Ovary (tissue), 7 donors: ENCODE measurements at regions not wholly inside any gene's neighbourhood (a gene's known extent, or its start where the extent isn't known, plus 50 kb on each side); places are given as distances from the start of the nearest gene placed in this dataset.

Experiments
- DNase-seq, 5 donors: peaks; one replicate each; pipeline ENCODE4 v3.0.0-alpha.2; 2019 to 2020
- H3K27ac ChIP-seq, 2 donors: fragments of 200-600 bp; one replicate each; pipeline versions ENCODE4 v1.5.1 to v1.8.0; 2019 to 2022
- H3K27me3 ChIP-seq: fragments of 200-600 bp; one replicate; pipeline ENCODE4 v1.8.0; 2022
- H3K36me3 ChIP-seq: fragments of 200-600 bp; sonication (generic); one replicate; pipeline ENCODE4 v1.5.1; 2019
- H3K4me1 ChIP-seq: one replicate; pipeline ENCODE4 v1.8.1; 2013; ENCODE audit warnings: mild to moderate bottlenecking, moderate library complexity; ENCODE audit not compliant: insufficient read depth
- H3K4me3 ChIP-seq: fragments of 200-600 bp; sonication (generic); one replicate; pipeline ENCODE4 v1.5.1; 2017
- H3K9me3 ChIP-seq, 2 donors: fragments of 200-600 bp in 1 of 2; sonication (generic) in 1 of 2; one replicate each; pipeline versions ENCODE4 v1.5.1 to v1.8.1; 2013 to 2019; ENCODE audit warnings: mild to moderate bottlenecking in 1 of 2, moderate library complexity in 1 of 2
- EP300 ChIP-seq: sonication (generic); formaldehyde crosslinking; IDR thresholded peaks from one replicate; pipeline ENCODE4 v1.6.1; 2017; ENCODE audit warnings: antibody characterized with exemption
- POLR2A ChIP-seq: fragments of 450-650 bp; IDR thresholded peaks from one replicate; pipeline ENCODE4 v1.6.1; 2017; ENCODE audit warnings: antibody characterized with exemption, mild to moderate bottlenecking, moderate library complexity
- WGBS, 3 donors: extraction: QIAGEN DNeasy Blood & Tissue Kit in 1 of 3; methylation state at CpG; one replicate each; pipeline versions ENCODE4 v1.1.5 to v1.1.7; 2013 to 2017; 5-methylcytosine and 5-hydroxymethylcytosine counted together
- intact Hi-C, 4 donors: fragments of 100-400 bp; cut with DNase I; formaldehyde crosslinking; loops; one replicate each; pipeline versions ENCODE4 v1.11.0 to v1.15.1; 2022 to 2023
- TF ChIP-seq, protein P1 (sequence below), 3 donors: fragments of 450-650 bp in 2 of 3; fragments of 200-600 bp in 1 of 3; IDR thresholded peaks; one replicate each; pipeline versions ENCODE4 v1.5.1 to v1.8.0; 2016 to 2022; ENCODE audit warnings: antibody characterized with exemption in 3 of 3, mild to moderate bottlenecking in 1 of 3
- donor health status: DM: no; HTN: no; CAD: no; lungs with moderate emphysema.
- donor health status: DM: no; HTN: no; CAD: no.
- donor health status: Bipolar disorder and iron deficiency.
- donor health status: DM: no; HTN: no; CAD: no.
- donor health status: DM: yes; HTN: yes; CAD: no.

DNA sequence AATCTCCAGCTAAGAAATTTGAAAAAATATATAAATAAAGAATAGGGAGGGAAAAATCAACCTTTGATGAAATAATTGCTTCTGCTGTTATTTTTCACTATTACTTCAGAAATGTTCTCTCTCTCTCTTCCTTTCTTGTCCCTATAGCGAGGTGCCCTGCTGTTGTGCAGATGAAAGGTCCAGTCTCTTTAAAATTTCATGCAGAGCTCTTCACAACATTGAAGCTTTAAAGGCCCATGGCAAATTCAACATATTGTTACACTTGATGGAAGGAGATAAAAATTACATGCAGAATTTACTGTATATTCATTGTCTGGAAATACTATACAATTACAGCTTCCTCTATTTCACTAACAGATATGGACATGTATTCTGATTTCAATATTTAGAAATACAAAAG lies 86.4 kb upstream of the PSMD7 start:
- WGBS, 3 donors = 89 to 96% (median 94%) methylated on average over 1 of the region's 1 CpG
- Histone ChIP-seq H3K27ac (no peak overlapping the region), H3K4me3 (no peak overlapping the region), H3K36me3 (no peaks in the 10 kb centered on the region), H3K9me3 (no peaks in the 10 kb centered on the region), H3K4me1 (no peaks in the 10 kb centered on the region), H3K27me3 (no peaks in the 10 kb centered on the region)
- intact Hi-C loops = no loop called here
- DNase-seq = no peak
- TF ChIP-seq EP300 (no peak), POLR2A (no peak)
- TF ChIP-seq, protein P1, sequence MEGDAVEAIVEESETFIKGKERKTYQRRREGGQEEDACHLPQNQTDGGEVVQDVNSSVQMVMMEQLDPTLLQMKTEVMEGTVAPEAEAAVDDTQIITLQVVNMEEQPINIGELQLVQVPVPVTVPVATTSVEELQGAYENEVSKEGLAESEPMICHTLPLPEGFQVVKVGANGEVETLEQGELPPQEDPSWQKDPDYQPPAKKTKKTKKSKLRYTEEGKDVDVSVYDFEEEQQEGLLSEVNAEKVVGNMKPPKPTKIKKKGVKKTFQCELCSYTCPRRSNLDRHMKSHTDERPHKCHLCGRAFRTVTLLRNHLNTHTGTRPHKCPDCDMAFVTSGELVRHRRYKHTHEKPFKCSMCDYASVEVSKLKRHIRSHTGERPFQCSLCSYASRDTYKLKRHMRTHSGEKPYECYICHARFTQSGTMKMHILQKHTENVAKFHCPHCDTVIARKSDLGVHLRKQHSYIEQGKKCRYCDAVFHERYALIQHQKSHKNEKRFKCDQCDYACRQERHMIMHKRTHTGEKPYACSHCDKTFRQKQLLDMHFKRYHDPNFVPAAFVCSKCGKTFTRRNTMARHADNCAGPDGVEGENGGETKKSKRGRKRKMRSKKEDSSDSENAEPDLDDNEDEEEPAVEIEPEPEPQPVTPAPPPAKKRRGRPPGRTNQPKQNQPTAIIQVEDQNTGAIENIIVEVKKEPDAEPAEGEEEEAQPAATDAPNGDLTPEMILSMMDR (IDR thresholded peaks at IDR 0.05) = no peak

DNA sequence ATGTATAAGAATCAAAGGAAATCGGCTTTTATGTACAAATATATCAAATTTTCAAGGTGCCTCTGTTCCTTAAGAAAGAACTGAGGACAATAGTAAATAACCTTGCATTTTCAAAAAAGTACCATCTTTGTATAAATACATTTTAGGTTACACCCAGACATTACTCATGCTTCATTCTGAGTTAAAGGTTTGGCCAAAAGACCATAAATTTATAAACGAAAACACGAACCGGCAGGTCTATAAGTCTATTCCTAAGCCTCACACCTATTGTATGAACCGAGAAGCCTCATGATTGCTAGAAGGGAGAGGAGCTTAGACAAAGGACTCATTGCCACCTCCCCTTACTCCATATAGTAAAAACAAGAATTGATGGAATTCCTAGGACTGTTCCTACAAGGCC lies 94.6 kb upstream of the PSMD7 start:
- H3K36me3 ChIP-seq = no peaks in the 10 kb centered on the region
- intact Hi-C loops = no loop called here
- TF ChIP-seq, protein P1 (IDR thresholded peaks at IDR 0.05) = peak in 1 of 3 donors; percentile 4
- no peak for TF ChIP-seq EP300
- no peak for TF ChIP-seq POLR2A
- DNase-seq = no peak
- H3K4me3 ChIP-seq = no peak overlapping the region
- H3K27ac ChIP-seq = no peak overlapping the region
- H3K27me3 ChIP-seq = no peaks in the 10 kb centered on the region
- H3K9me3 ChIP-seq = no peaks in the 10 kb centered on the region
- no peaks in the 10 kb centered on the region for H3K4me1 ChIP-seq
- WGBS, 3 donors = 88 to 90% (median 88%) methylated on average over 5 of the region's 5 CpGs

DNA sequence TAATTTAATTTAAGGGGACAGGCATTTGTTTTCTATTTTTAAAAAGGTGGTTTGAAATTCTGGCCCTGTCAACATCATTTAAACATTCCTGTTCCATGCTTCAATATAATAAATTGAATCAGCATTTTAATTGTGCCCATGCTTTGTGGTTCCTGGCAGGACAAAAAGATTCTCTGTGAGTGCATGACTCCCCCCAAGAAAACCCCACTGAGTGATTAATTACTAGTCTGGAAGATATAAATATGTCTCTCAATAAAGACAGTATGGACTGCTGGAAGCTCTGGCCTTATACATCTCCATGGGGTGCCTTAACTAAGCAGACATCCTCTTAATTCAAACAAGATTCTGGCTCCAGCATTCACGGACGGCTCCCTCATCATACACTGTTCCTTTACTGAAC lies 95.0 kb upstream of the PSMD7 start:
- H3K27ac ChIP-seq = no peak overlapping the region
- WGBS, 3 donors = 80 to 94% (median 84%) methylated on average over 2 of the region's 2 CpGs
- H3K4me3 ChIP-seq = no peak overlapping the region
- no peak for DNase-seq
- no peaks in the 10 kb centered on the region for H3K27me3 ChIP-seq
- intact Hi-C loops = no loop called here
- no peaks in the 10 kb centered on the region for H3K36me3 ChIP-seq
- TF ChIP-seq EP300 (no peak), POLR2A (no peak)
- TF ChIP-seq, protein P1 (IDR thresholded peaks at IDR 0.05) = no peak
- no peaks in the 10 kb centered on the region for H3K9me3 ChIP-seq
- no peaks in the 10 kb centered on the region for H3K4me1 ChIP-seq

DNA sequence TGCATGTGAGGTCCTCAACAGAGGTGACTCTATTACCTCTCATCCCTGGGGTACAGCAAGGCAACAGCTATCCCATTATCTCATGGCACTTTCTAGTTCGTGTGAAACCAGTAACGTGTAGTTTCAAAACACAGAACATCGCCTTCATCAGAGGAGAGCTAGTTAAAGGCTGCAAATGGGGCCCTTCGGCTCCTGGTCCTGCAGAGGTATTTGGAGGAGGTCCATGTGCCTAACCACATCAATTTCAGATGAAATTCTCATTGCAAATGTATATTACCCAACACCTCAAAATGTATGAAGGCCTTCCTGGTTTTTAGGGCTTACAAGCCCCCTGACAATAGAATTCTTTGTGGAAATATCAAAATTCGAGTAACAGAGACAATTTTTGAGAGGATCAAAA lies 95.7 kb upstream of the PSMD7 start:
- Histone ChIP-seq H3K27ac (no peak overlapping the region), H3K9me3 (no peaks in the 10 kb centered on the region), H3K27me3 (no peaks in the 10 kb centered on the region), H3K4me3 (no peak overlapping the region), H3K4me1 (no peaks in the 10 kb centered on the region), H3K36me3 (no peaks in the 10 kb centered on the region)
- intact Hi-C loops = no loop called here
- TF ChIP-seq POLR2A (no peak), EP300 (no peak)
- TF ChIP-seq, protein P1 (IDR thresholded peaks at IDR 0.05) = no peak
- WGBS, 3 donors = 86 to 90% (median 87%) methylated on average over 5 of the region's 5 CpGs
- no peak for DNase-seq

DNA sequence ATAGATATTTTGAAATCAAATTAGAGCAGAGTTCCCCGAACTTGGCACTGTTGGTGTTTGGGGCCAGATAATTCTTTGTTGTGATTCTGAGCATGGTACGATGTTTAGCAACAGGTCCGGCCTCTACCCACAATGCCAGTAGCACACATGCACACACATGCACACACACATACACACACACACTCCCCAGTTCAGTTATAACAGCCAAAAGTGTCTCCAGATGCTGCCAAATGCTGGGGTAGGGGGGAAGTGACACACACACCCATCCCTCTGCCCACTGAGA lies 96.8 kb upstream of the PSMD7 start:
- Histone ChIP-seq H3K4me3 (no peak overlapping the region), H3K36me3 (no peaks in the 10 kb centered on the region), H3K27ac (no peak overlapping the region), H3K4me1 (no peaks in the 10 kb centered on the region), H3K27me3 (no peaks in the 10 kb centered on the region), H3K9me3 (no peaks in the 10 kb centered on the region)
- DNase-seq = no peak
- intact Hi-C loops = no loop called here
- 69 to 84% (median 72%) methylated on average over 3 of the region's 3 CpGs for WGBS, 3 donors
- TF ChIP-seq POLR2A (no peak), EP300 (no peak)
- TF ChIP-seq, protein P1 (IDR thresholded peaks at IDR 0.05) = no peak
